K562 (cell line): ENCODE measurements at regions not wholly inside any gene's neighbourhood (a gene's known extent, or its start where the extent isn't known, plus 50 kb on each side); places are given as distances from the start of the nearest gene placed in this dataset.

ENCODE experiments used
- CTCFL ChIP-seq: IDR thresholded peaks from 2 replicates; pipeline ENCODE4 v1.6.1; 2011; ENCODE audit warnings: borderline replicate concordance, low read depth, mild to moderate bottlenecking, moderate library complexity, low read length; ENCODE audit not compliant: insufficient read depth, poor library complexity, severe bottlenecking
- E2F5 ChIP-seq: sonication (generic); formaldehyde crosslinking; IDR thresholded peaks from 2 replicates; pipeline ENCODE4 v1.8.0; 2022; ENCODE audit warnings: mild to moderate bottlenecking, missing genetic modification reagents
- FOXM1 ChIP-seq, 2 experiments: fragments of 450-650 bp in 1 of 2; sonication (generic) in 1 of 2; formaldehyde crosslinking in 1 of 2; IDR thresholded peaks; 2 replicates each; pipeline versions ENCODE4 v1.6.1 to v1.9.0; 2017 to 2022; ENCODE audit warnings: low read depth in 2 of 2, mild to moderate bottlenecking in 2 of 2, missing genetic modification reagents in 1 of 2, moderate library complexity in 1 of 2
- JUND ChIP-seq, 2 experiments: IDR thresholded peaks; 2 replicates in 1 of 2; 3 replicates in 1 of 2; pipeline ENCODE4 v1.6.1; 2011; ENCODE audit warnings: borderline replicate concordance in 2 of 2, low read depth in 2 of 2, low read length in 2 of 2, improper control_type of control experiment in 1 of 2, missing biosample characterization in 1 of 2, missing genetic modification characterization in 1 of 2, missing genetic modification reagents in 1 of 2
- MEF2D ChIP-seq: conservative IDR thresholded peaks from 2 replicates; pipeline ENCODE4 v1.6.1; 2016; ENCODE audit warnings: low read depth, missing genetic modification characterization, missing compliant biosample characterization
- REST ChIP-seq, 2 experiments: fragments of 450-650 bp; formaldehyde crosslinking in 1 of 2; IDR thresholded peaks; 2 replicates each; pipeline versions ENCODE4 v1.4.0 to v1.6.1; 2014 to 2020; ENCODE audit warnings: mild to moderate bottlenecking in 2 of 2, borderline replicate concordance in 1 of 2, low read depth in 1 of 2
- SMARCC2 ChIP-seq: fragments of 450-650 bp; IDR thresholded peaks from 2 replicates; pipeline ENCODE4 v1.6.1; 2017; ENCODE audit warnings: antibody characterized with exemption, moderate library complexity, mild to moderate bottlenecking, low read depth
- USF2 ChIP-seq: sonication (generic); formaldehyde crosslinking; IDR thresholded peaks from 2 replicates; pipeline ENCODE4 v1.5.0; 2020; ENCODE audit warnings: missing genetic modification reagents
- ZNF274 ChIP-seq: IDR thresholded peaks from 2 replicates; pipeline ENCODE4 v1.6.1; 2011; ENCODE audit warnings: low read depth, mild to moderate bottlenecking, low read length, moderate library complexity, borderline replicate concordance
- ZNF444 ChIP-seq: fragments of 250-450 bp; sonication (Bioruptor Pico); IDR thresholded peaks from 2 replicates; pipeline ENCODE4 v1.4.0; 2020; ENCODE audit warnings: mild to moderate bottlenecking, moderate library complexity
- ZNF512 ChIP-seq: IDR thresholded peaks from 2 replicates; pipeline ENCODE4 v1.6.1; 2016; ENCODE audit warnings: missing genetic modification characterization, missing compliant biosample characterization

- TF ChIP-seq CTCFL (no peak), ZNF274 (no peak), JUND (IDR thresholded peaks at IDR 0.05; ENCODE audit: borderline replicate concordance, low read depth, low read length) (no peak), JUND (tag; IDR thresholded peaks at IDR 0.05; ENCODE audit: borderline replicate concordance, low read depth, low read length) (no peak), FOXM1 (IDR thresholded peaks at IDR 0.05; ENCODE audit: low read depth) (no peak), FOXM1 (CRISPR knock-in tag; IDR thresholded peaks at IDR 0.05; ENCODE audit: low read depth) (no peak), REST (IDR thresholded peaks at IDR 0.05; ENCODE audit: borderline replicate concordance) (no peak), REST (CRISPR knock-in tag; IDR thresholded peaks at IDR 0.05; ENCODE audit: low read depth) (no peak), MEF2D (tag) (no peak), ZNF512 (tag) (no peak), ZNF444 (CRISPR knock-in tag) (no peak), USF2 (CRISPR knock-in tag) (no peak), E2F5 (CRISPR knock-in tag) (no peak), SMARCC2 (no peak)
Observed at GRCh38 chr6:81475646-81476045, 276.8 kb downstream of the TENT5A start.
